CD8-positive, alpha-beta memory T cell (primary cell): ENCODE measurements at regions not wholly inside any gene's neighbourhood (a gene's known extent, or its start where the extent isn't known, plus 50 kb on each side); places are given as distances from the start of the nearest gene placed in this dataset.
"Not testable (repeated sequence)": the region's sequence is repeated elsewhere in the genome, so short reads cannot be mapped to it uniquely, and the experiment has no call there.

ENCODE experiments used
- CTCF ChIA-PET: fragments of 350-600 bp; sonication (Branson Sonifier 250); formaldehyde crosslinking; loops from one replicate; lab custom pipeline; 2021; ENCODE audit warnings: antibody characterized with exemption; lab: Charles Lee
- POLR2A ChIA-PET: fragments of 350-600 bp; sonication (Branson Sonifier 250); formaldehyde crosslinking; loops from one replicate; lab custom pipeline; 2021; ENCODE audit warnings: antibody characterized with exemption; lab: Charles Lee
- DNase-seq, 5 donors: peaks; one replicate each; pipeline versions ENCODE4 v3.0.0 to v3.0.0-alpha.2; 2020 to 2022; ENCODE audit warnings: mixed read lengths in 1 of 5
- H3K27ac ChIP-seq: one replicate; pipeline ENCODE4 v1.7.0; 2013; ENCODE audit warnings: low read depth, mild to moderate bottlenecking, low read length, moderate library complexity
- H3K27me3 ChIP-seq: 2 replicates; pipeline ENCODE4 v1.7.0; 2013; ENCODE audit warnings: low read length, mild to moderate bottlenecking; ENCODE audit not compliant: insufficient read depth, poor library complexity, severe bottlenecking
- H3K36me3 ChIP-seq: 2 replicates; pipeline ENCODE4 v1.7.0; 2013; ENCODE audit warnings: mild to moderate bottlenecking, low read length, moderate library complexity; ENCODE audit not compliant: insufficient read depth
- H3K4me1 ChIP-seq: 2 replicates; pipeline ENCODE4 v1.7.0; 2013; ENCODE audit warnings: mild to moderate bottlenecking, low read length, moderate library complexity; ENCODE audit not compliant: insufficient read depth
- H3K4me3 ChIP-seq: 2 replicates; pipeline ENCODE4 v1.7.0; 2013; ENCODE audit warnings: mild to moderate bottlenecking, low read length
- H3K9me3 ChIP-seq: 2 replicates; pipeline ENCODE4 v1.7.0; 2013; ENCODE audit warnings: mild to moderate bottlenecking, low read length
- H3K27ac Mint-ChIP-seq, 8 donors: one replicate each; pipeline ENCODE4 v1.8.0; 2020 to 2021; ENCODE audit warnings: mixed read lengths in 8 of 8, mild to moderate bottlenecking in 6 of 8, inconsistent platforms in 3 of 8, moderate library complexity in 3 of 8
- H3K27me3 Mint-ChIP-seq, 2 donors: one replicate each; pipeline ENCODE4 v1.8.0; 2020 to 2021; ENCODE audit warnings: mixed read lengths in 2 of 2, mild to moderate bottlenecking in 1 of 2, moderate library complexity in 1 of 2
- H3K36me3 Mint-ChIP-seq, 3 donors: one replicate each; pipeline ENCODE4 v1.8.0; 2020 to 2021; ENCODE audit warnings: mixed read lengths in 3 of 3, inconsistent platforms in 1 of 3, mild to moderate bottlenecking in 1 of 3
- H3K4me1 Mint-ChIP-seq, 3 donors: one replicate each; pipeline ENCODE4 v1.8.0; 2020 to 2021; ENCODE audit warnings: mixed read lengths in 3 of 3, inconsistent platforms in 1 of 3, mild to moderate bottlenecking in 1 of 3
- H3K4me3 Mint-ChIP-seq, 7 donors: one replicate each; pipeline ENCODE4 v1.8.0; 2020 to 2021; ENCODE audit warnings: mixed read lengths in 7 of 7, mild to moderate bottlenecking in 6 of 7, moderate library complexity in 4 of 7, inconsistent platforms in 2 of 7
- H3K9me3 Mint-ChIP-seq, 5 donors: one replicate each; pipeline ENCODE4 v1.8.0; 2020 to 2022; ENCODE audit warnings: mixed read lengths in 5 of 5, mild to moderate bottlenecking in 3 of 5, moderate library complexity in 2 of 5, inconsistent platforms in 1 of 5

- H3K27me3 Mint-ChIP-seq = peaks cover 0 to 6% of the 10 kb centered on the region in 2 donors
- peak in 1 of 5 donors; percentile 48 for DNase-seq
- POLR2A ChIA-PET = no interaction called here
- no peaks in the 10 kb centered on the region for H3K36me3 ChIP-seq
- no peaks in the 10 kb centered on the region for H3K27me3 ChIP-seq
- CTCF ChIA-PET = no interaction called here
- peak overlapping the region; percentile 0 to 91 (median 55) for H3K27ac Mint-ChIP-seq
- no peaks in the 10 kb centered on the region for H3K9me3 ChIP-seq
- peak overlapping the region; percentile 55 for H3K4me3 ChIP-seq
- H3K4me3 Mint-ChIP-seq = peak overlapping the region; percentile 74 to 88 (median 77)
- peaks cover 18% of the 10 kb centered on the region for H3K4me1 ChIP-seq
- H3K36me3 Mint-ChIP-seq = peaks cover 0 to 7% (median 0%) of the 10 kb centered on the region in 3 donors
- peaks cover 0 to under 1% (median 0%) of the 10 kb centered on the region in 5 donors for H3K9me3 Mint-ChIP-seq
- no peak overlapping the region for H3K27ac ChIP-seq
- peaks cover 25 to 34% (median 32%) of the 10 kb centered on the region in 3 donors for H3K4me1 Mint-ChIP-seq
Measured at GRCh38 chrX:56385336-56385735, 153.2 kb downstream of the KLF8 start.

GRCh38 chrX:56385960-56386359, 153.8 kb downstream of the KLF8 start:
- DNase-seq = no peak
- H3K4me1 Mint-ChIP-seq = peaks cover 26 to 34% (median 32%) of the 10 kb centered on the region in 3 donors
- Histone ChIP-seq H3K4me1 (peaks cover 18% of the 10 kb centered on the region), H3K27me3 (no peaks in the 10 kb centered on the region), H3K4me3 (peak overlapping the region; percentile 55), H3K9me3 (no peaks in the 10 kb centered on the region), H3K27ac (no peak overlapping the region), H3K36me3 (no peaks in the 10 kb centered on the region)
- H3K27me3 Mint-ChIP-seq = peaks cover 0 to 6% of the 10 kb centered on the region in 2 donors
- ChIA-PET CTCF (no interaction called here), POLR2A (no interaction called here)
- peaks cover 0 to 4% (median 0%) of the 10 kb centered on the region in 5 donors for H3K9me3 Mint-ChIP-seq
- H3K27ac Mint-ChIP-seq = peak overlapping the region; percentile 9 to 91 (median 70)
- peaks cover 0 to 11% (median 0%) of the 10 kb centered on the region in 3 donors for H3K36me3 Mint-ChIP-seq
- peak overlapping the region; percentile 74 to 88 (median 77) for H3K4me3 Mint-ChIP-seq

DNA sequence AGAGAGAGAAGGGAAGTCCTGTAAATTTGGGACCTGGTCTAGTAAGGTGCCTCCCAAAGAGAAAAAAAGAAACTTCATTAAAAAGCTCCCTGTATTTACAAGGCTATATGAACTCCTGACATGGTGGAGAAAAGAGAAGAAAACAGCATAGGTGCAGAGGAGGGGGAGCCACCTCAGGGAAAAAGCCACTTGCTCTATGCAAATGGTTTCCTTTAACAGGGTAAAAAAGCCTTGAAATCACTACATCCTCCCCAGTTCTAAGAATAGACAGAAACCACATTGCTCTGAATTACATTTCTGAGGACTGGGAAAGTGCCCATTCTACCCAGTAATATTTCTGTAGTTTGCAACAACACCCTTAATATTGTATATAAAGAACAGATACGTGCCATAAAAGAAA, 165.5 kb downstream of the KLF8 start:
- H3K9me3 ChIP-seq = no peaks in the 10 kb centered on the region
- peaks cover 4 to 18% (median 12%) of the 10 kb centered on the region in 3 donors for H3K4me1 Mint-ChIP-seq
- no peaks in the 10 kb centered on the region for H3K36me3 Mint-ChIP-seq
- no peak overlapping the region for H3K27ac ChIP-seq
- no peaks in the 10 kb centered on the region for H3K27me3 ChIP-seq
- no peak overlapping the region for H3K4me3 ChIP-seq
- peak overlapping the region in 1 of 8 donors; percentile 28 for H3K27ac Mint-ChIP-seq
- peak in 1 of 5 donors; percentile 10 for DNase-seq
- H3K27me3 Mint-ChIP-seq = peaks cover 0 to 6% of the 10 kb centered on the region in 2 donors
- POLR2A ChIA-PET = no interaction called here
- H3K4me3 Mint-ChIP-seq = peak overlapping the region in 5 of 7 donors; percentile 10 to 67 (median 40)
- H3K4me1 ChIP-seq = peaks cover 8% of the 10 kb centered on the region
- CTCF ChIA-PET = no interaction called here
- no peaks in the 10 kb centered on the region for H3K36me3 ChIP-seq
- peaks cover 0 to 3% (median under 1%) of the 10 kb centered on the region in 5 donors for H3K9me3 Mint-ChIP-seq

DNA sequence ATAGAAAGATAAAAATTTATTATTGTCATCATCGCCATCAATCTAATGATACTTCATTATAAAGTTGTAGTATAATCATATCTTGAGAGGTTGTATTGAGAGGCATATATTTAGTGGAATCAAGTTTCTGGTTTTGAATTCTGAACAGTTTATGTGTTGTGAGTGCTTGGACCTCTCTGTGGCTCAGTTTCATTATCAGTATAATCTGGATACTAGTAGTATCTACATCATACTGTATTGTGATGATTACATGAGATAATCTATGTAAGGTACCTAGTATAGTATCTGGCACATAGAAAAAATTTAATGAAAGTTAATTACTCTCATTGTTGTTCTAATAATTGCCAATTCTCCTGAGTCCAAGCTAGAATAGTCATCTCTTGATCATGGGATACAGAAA, 161.2 kb upstream of the UBQLN2 start:
- Mint-ChIP-seq H3K4me1 (peaks cover 4 to 21% (median 8%) of the 10 kb centered on the region in 3 donors), H3K9me3 (peaks cover 0 to 2% (median 1%) of the 10 kb centered on the region in 5 donors), H3K4me3 (no peak overlapping the region), H3K36me3 (no peaks in the 10 kb centered on the region), H3K27ac (no peak overlapping the region), H3K27me3 (peaks cover 0 to 6% of the 10 kb centered on the region in 2 donors)
- Histone ChIP-seq H3K27me3 (no peaks in the 10 kb centered on the region), H3K36me3 (no peaks in the 10 kb centered on the region), H3K27ac (no peak overlapping the region), H3K4me3 (no peak overlapping the region), H3K9me3 (no peaks in the 10 kb centered on the region), H3K4me1 (peaks cover 4% of the 10 kb centered on the region)
- POLR2A ChIA-PET = no interaction called here
- no peak for DNase-seq
- CTCF ChIA-PET = no interaction called here

DNA sequence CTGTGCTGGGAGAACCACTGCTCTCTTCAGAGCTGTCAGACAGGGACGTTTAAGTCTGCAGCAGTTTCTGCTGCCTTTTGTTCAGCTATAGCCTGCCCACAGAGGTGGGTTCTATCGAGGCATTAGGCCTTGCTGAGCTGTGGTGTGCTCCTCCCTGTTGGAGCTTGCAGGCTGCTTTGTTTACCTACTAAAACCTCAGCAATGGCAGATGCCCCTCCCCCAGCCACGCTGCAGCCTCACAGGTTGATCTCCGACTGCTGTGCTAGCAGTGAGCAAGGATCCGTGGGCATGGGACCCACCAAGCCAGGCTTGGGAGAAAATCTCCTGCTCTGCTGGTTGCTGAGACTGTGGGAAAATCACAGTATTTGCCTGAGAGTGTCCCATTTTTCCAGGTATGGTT, 133.8 kb upstream of the UBQLN2 start:
- H3K9me3 Mint-ChIP-seq = peaks cover 0 to 17% (median 1%) of the 10 kb centered on the region in 5 donors
- H3K4me3 Mint-ChIP-seq = peak overlapping the region in 1 of 7 donors; percentile 48
- POLR2A ChIA-PET = no interaction called here

GRCh38 chrX:56451981-56452380, 111.4 kb upstream of the UBQLN2 start:
- H3K4me1 ChIP-seq, H3K9me3 ChIP-seq, DNase-seq, CTCF ChIA-PET, H3K27ac Mint-ChIP-seq, H3K4me1 Mint-ChIP-seq, POLR2A ChIA-PET, H3K27ac ChIP-seq, H3K4me3 Mint-ChIP-seq, H3K4me3 ChIP-seq, H3K36me3 ChIP-seq, H3K36me3 Mint-ChIP-seq, H3K27me3 ChIP-seq, H3K27me3 Mint-ChIP-seq: not testable (repeated sequence)
- peaks cover 0 to 40% (median 17%) of the 10 kb centered on the region in 5 donors for H3K9me3 Mint-ChIP-seq

More for the DNA sequence above, 133.8 kb upstream of the UBQLN2 start:
- H3K36me3 Mint-ChIP-seq = peaks cover 0 to 2% (median 0%) of the 10 kb centered on the region in 3 donors
- DNase-seq = no peak
- Histone ChIP-seq H3K36me3 (no peaks in the 10 kb centered on the region), H3K4me3 (no peak overlapping the region), H3K27ac (no peak overlapping the region), H3K9me3 (no peaks in the 10 kb centered on the region), H3K4me1 (no peaks in the 10 kb centered on the region), H3K27me3 (no peaks in the 10 kb centered on the region)
- CTCF ChIA-PET = no interaction called here
- H3K27ac Mint-ChIP-seq = no peak overlapping the region
- peaks cover 0 to 6% (median 4%) of the 10 kb centered on the region in 3 donors for H3K4me1 Mint-ChIP-seq
- H3K27me3 Mint-ChIP-seq = peaks cover 0 to 5% of the 10 kb centered on the region in 2 donors

DNA sequence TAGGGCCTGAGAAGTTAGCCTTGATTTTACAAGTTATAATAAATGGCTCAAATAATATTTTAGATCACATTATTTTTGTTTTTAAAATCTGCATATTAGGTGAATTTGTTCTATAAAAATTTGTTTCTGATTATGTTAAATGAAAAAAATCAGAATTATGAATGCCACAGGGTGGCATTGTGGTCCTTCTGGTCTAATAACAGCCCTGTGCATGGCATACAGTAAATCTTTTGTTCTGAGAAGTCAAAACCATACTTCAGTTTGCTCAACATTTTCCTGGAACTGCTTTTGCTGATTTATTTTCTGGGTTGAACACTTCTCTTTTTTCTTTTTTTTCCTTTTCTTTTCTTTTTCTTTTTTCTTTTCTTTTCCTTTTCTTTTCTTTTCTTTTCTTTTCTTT, 101.0 kb upstream of the UBQLN2 start:
- no peak for DNase-seq
- no peaks in the 10 kb centered on the region for H3K36me3 ChIP-seq
- no peaks in the 10 kb centered on the region for H3K4me1 ChIP-seq
- H3K36me3 Mint-ChIP-seq = peaks cover 2 to 18% (median 3%) of the 10 kb centered on the region in 3 donors
- H3K27me3 ChIP-seq = no peaks in the 10 kb centered on the region
- H3K27ac Mint-ChIP-seq = no peak overlapping the region
- CTCF ChIA-PET = no interaction called here
- H3K27ac ChIP-seq = no peak overlapping the region
- peaks cover 0 to 10% of the 10 kb centered on the region in 2 donors for H3K27me3 Mint-ChIP-seq
- no peak overlapping the region for H3K4me3 Mint-ChIP-seq
- POLR2A ChIA-PET = no interaction called here
- H3K9me3 ChIP-seq = no peaks in the 10 kb centered on the region
- peaks cover 0 to 30% (median 15%) of the 10 kb centered on the region in 5 donors for H3K9me3 Mint-ChIP-seq
- peaks cover 2 to 4% (median 3%) of the 10 kb centered on the region in 3 donors for H3K4me1 Mint-ChIP-seq
- H3K4me3 ChIP-seq = no peak overlapping the region

GRCh38 chrX:56468441-56468840, 95.0 kb upstream of the UBQLN2 start:
- Histone ChIP-seq H3K27me3 (no peaks in the 10 kb centered on the region), H3K4me3 (no peak overlapping the region), H3K9me3 (no peaks in the 10 kb centered on the region), H3K36me3 (no peaks in the 10 kb centered on the region), H3K4me1 (no peaks in the 10 kb centered on the region), H3K27ac (no peak overlapping the region)
- ChIA-PET CTCF (no interaction called here), POLR2A (no interaction called here)
- Mint-ChIP-seq H3K27me3 (peaks cover 3 to 9% of the 10 kb centered on the region in 2 donors), H3K4me3 (no peak overlapping the region), H3K36me3 (peaks cover 0 to 4% (median 4%) of the 10 kb centered on the region in 3 donors), H3K4me1 (peaks cover 0 to 6% (median 4%) of the 10 kb centered on the region in 3 donors), H3K27ac (no peak overlapping the region), H3K9me3 (peaks cover 0 to 12% (median 5%) of the 10 kb centered on the region in 5 donors)
- DNase-seq = no peak
